ENCODE measurements at regions not wholly inside any gene's neighbourhood (a gene's known extent, or its start where the extent isn't known, plus 50 kb on each side); places are given as distances from the start of the nearest gene placed in this dataset.

GRCh38 chr4:82108506-82108905, 265.3 kb downstream of the HNRNPD start:
- no peaks in the 10 kb centered on the region for H3K9me3 ChIP-seq
- no peaks in the 10 kb centered on the region for H3K27me3 ChIP-seq (replicated peaks; ENCODE audit: insufficient read depth)
- DNase-seq (ENCODE audit: low spot score) (no peak), ATAC-seq (ENCODE audit: insufficient number of reproducible peaks, low FRiP score, low read depth) (no peak)
- H3K4me1 ChIP-seq (ENCODE audit: control insufficient read depth in 1 of 2, low read depth in 2 of 2), result no peaks in the 10 kb centered on the region
- H3K27ac ChIP-seq, result no peak overlapping the region
- no peak for TF ChIP-seq CTCF (IDR thresholded peaks at IDR 0.05)
- H3K4me3 ChIP-seq, result no peak overlapping the region
- H3K36me3 ChIP-seq, result no peaks in the 10 kb centered on the region

DNA sequence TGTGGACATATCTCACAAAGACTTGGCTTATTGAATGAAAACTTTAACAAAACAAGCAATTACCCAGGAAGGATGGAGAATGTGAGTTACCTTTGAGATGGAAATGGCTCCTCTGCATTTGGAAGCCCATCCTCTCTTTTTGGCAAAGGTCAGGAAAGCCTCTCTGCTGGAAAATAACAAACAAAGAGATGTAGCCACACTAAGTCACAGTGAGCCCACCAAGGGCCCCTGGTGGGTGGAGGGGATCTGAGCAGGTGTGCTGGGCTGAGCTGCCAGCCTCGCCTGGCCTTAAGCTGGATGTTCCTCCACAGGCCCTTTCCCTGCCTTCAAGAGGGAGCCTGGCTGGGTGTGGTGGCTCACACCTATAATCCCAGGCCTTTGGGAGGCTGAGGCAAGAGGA, 269.2 kb downstream of the HNRNPD start:
- Histone ChIP-seq H3K4me1 (ENCODE audit: control insufficient read depth in 1 of 2, low read depth in 2 of 2) (no peaks in the 10 kb centered on the region), H3K27me3 (replicated peaks; ENCODE audit: insufficient read depth) (no peaks in the 10 kb centered on the region), H3K4me3 (no peak overlapping the region), H3K9me3 (no peaks in the 10 kb centered on the region), H3K27ac (no peak overlapping the region), H3K36me3 (no peaks in the 10 kb centered on the region)
- no peak for DNase-seq (ENCODE audit: low spot score)
- ATAC-seq (ENCODE audit: insufficient number of reproducible peaks, low FRiP score, low read depth), result no peak
- TF ChIP-seq CTCF (IDR thresholded peaks at IDR 0.05), result no peak

GRCh38 chr4:82099928-82100579, 273.7 kb downstream of the HNRNPD start:
- Histone ChIP-seq H3K4me3 (no peak overlapping the region), H3K27me3 (replicated peaks; ENCODE audit: insufficient read depth) (no peaks in the 10 kb centered on the region), H3K27ac (no peak overlapping the region), H3K9me3 (no peaks in the 10 kb centered on the region), H3K4me1 (ENCODE audit: control insufficient read depth in 1 of 2, low read depth in 2 of 2) (no peaks in the 10 kb centered on the region), H3K36me3 (no peaks in the 10 kb centered on the region)
- ATAC-seq (ENCODE audit: insufficient number of reproducible peaks, low FRiP score, low read depth), result no peak
- TF ChIP-seq CTCF (IDR thresholded peaks at IDR 0.05), result no peak
- DNase-seq (ENCODE audit: low spot score), result no peak

- no peaks in the 10 kb centered on the region for H3K4me1 ChIP-seq (ENCODE audit: control insufficient read depth in 1 of 2, low read depth in 2 of 2)
- ATAC-seq (ENCODE audit: insufficient number of reproducible peaks, low FRiP score, low read depth), result no peak
- H3K9me3 ChIP-seq, result no peaks in the 10 kb centered on the region
- no peaks in the 10 kb centered on the region for H3K36me3 ChIP-seq
- TF ChIP-seq CTCF (IDR thresholded peaks at IDR 0.05), result no peak
- H3K27me3 ChIP-seq (replicated peaks; ENCODE audit: insufficient read depth), result no peaks in the 10 kb centered on the region
- H3K4me3 ChIP-seq, result no peak overlapping the region
- no peak for DNase-seq (ENCODE audit: low spot score)
- H3K27ac ChIP-seq, result no peak overlapping the region
Measured at GRCh38 chr4:82097504-82097903, 276.3 kb downstream of the HNRNPD start.

DNA sequence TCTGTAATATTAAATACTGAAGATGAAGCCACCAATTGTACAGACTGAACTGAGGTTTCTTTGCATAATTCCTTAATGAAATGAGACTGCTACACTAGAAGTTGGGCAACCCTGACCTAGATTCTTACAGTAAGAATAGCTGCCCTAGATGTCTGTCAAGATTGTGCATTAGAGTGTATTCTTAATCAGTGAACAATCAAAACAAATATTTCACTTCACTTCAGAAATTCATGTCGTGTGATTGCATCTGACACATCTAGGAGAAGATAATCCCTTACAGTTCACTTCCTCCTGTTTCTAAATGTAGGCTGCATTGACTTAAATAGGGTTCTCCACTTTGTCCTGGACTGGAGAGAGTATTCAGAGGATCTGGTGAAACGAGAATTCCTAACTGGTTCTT, 283.1 kb downstream of the HNRNPD start:
- no peak for TF ChIP-seq CTCF (IDR thresholded peaks at IDR 0.05)
- Histone ChIP-seq H3K9me3 (no peaks in the 10 kb centered on the region), H3K27me3 (replicated peaks; ENCODE audit: insufficient read depth) (no peaks in the 10 kb centered on the region), H3K27ac (no peak overlapping the region), H3K36me3 (no peaks in the 10 kb centered on the region), H3K4me3 (no peak overlapping the region), H3K4me1 (ENCODE audit: control insufficient read depth in 1 of 2, low read depth in 2 of 2) (no peaks in the 10 kb centered on the region)
- ATAC-seq (ENCODE audit: insufficient number of reproducible peaks, low FRiP score, low read depth), result no peak
- no peak for DNase-seq (ENCODE audit: low spot score)

All from thoracic aorta (tissue), 2 donors.